ENCODE measurements at regions not wholly inside any gene's neighbourhood (a gene's known extent, or its start where the extent isn't known, plus 50 kb on each side); places are given as distances from the start of the nearest gene placed in this dataset.

GRCh38 chr14:101007765-101008164 lies 104.2 kb upstream of the RTL1 start:
- ChIA-PET RAD21 (ENCODE audit: low non-redundant PET in 1 of 2, low total read pairs in 2 of 2, uncharacterized antibody in 2 of 2, unreplicated experiment in 2 of 2) (no interaction called here), CTCF (no interaction called here), POLR2A (no interaction called here)
- no peaks in the 10 kb centered on the region for H3K79me2 ChIP-seq (ENCODE audit: insufficient read depth, low read length)
- no peaks in the 10 kb centered on the region for H4K20me1 ChIP-seq (ENCODE audit: insufficient read depth)
- H3K36me3 ChIP-seq (ENCODE audit: control insufficient read depth in 1 of 2, insufficient read depth in 2 of 2, low read length in 2 of 2), result no peaks in the 10 kb centered on the region
- H3K27me3 ChIP-seq (ENCODE audit: insufficient read depth, low read length), result no peaks in the 10 kb centered on the region
- intact Hi-C loops (cut with micrococcal nuclease), result no loop called here
- ATAC-seq (no peak), DNase-seq (ENCODE audit: low read depth, low spot score) (no peak)
- no peak overlapping the region for H3K9ac ChIP-seq (ENCODE audit: low read length)
- H3K4me2 ChIP-seq (ENCODE audit: low read length), result no peak overlapping the region
- no TSS peak for BruUV-seq (replicated peaks)
- H3K9me3 ChIP-seq (ENCODE audit: control insufficient read depth in 1 of 2, insufficient read depth in 1 of 2, low read depth in 1 of 2, low read length in 2 of 2), result no peaks in the 10 kb centered on the region
- H3K9me2 ChIP-seq (ENCODE audit: insufficient read depth), result no peaks in the 10 kb centered on the region
- H2AFZ ChIP-seq (ENCODE audit: low read depth, low read length, poor library complexity, severe bottlenecking), result no peak overlapping the region
- H3K4me1 ChIP-seq (ENCODE audit: control insufficient read depth in 1 of 2, insufficient read depth in 2 of 2, low read length in 2 of 2), result no peaks in the 10 kb centered on the region
- H3K27ac ChIP-seq (ENCODE audit: low read depth, low read length), result no peak overlapping the region
- TF ChIP-seq ZBTB33 (IDR thresholded peaks at IDR 0.05; ENCODE audit: extremely low read depth, insufficient replicate concordance, low read length) (no peak), EZH2phosphoT487 (IDR thresholded peaks at IDR 0.05; ENCODE audit: borderline replicate concordance) (no peak), ZFX (IDR thresholded peaks at IDR 0.05) (no peak), EZH2 (IDR thresholded peaks at IDR 0.05) (no peak), FOSL1 (IDR thresholded peaks at IDR 0.05; ENCODE audit: low read depth) (no peak)
- no peak overlapping the region for H3K4me3 ChIP-seq (replicated peaks in 1 of 2; ENCODE audit: low read depth in 1 of 2, low read length in 2 of 2)

- POLR2A ChIA-PET, result no interaction called here
- no peaks in the 10 kb centered on the region for H3K27me3 ChIP-seq (ENCODE audit: insufficient read depth, low read length)
- no peak for ATAC-seq
These were observed 104.7 kb upstream of the RTL1 start for GRCh38 chr14:101008196-101008595.

More at GRCh38 chr14:101008196-101008595, 104.7 kb upstream of the RTL1 start:
- DNase-seq (ENCODE audit: low read depth, low spot score), result no peak
- Histone ChIP-seq H3K9me3 (ENCODE audit: control insufficient read depth in 1 of 2, insufficient read depth in 1 of 2, low read depth in 1 of 2, low read length in 2 of 2) (no peaks in the 10 kb centered on the region), H4K20me1 (ENCODE audit: insufficient read depth) (no peaks in the 10 kb centered on the region), H3K4me2 (ENCODE audit: low read length) (no peak overlapping the region), H3K27ac (ENCODE audit: low read depth, low read length) (no peak overlapping the region), H3K9ac (ENCODE audit: low read length) (no peak overlapping the region), H3K36me3 (ENCODE audit: control insufficient read depth in 1 of 2, insufficient read depth in 2 of 2, low read length in 2 of 2) (no peaks in the 10 kb centered on the region), H3K9me2 (ENCODE audit: insufficient read depth) (no peaks in the 10 kb centered on the region), H3K4me3 (replicated peaks in 1 of 2; ENCODE audit: low read depth in 1 of 2, low read length in 2 of 2) (no peak overlapping the region), H2AFZ (ENCODE audit: low read depth, low read length, poor library complexity, severe bottlenecking) (no peak overlapping the region), H3K79me2 (ENCODE audit: insufficient read depth, low read length) (no peaks in the 10 kb centered on the region), H3K4me1 (ENCODE audit: control insufficient read depth in 1 of 2, insufficient read depth in 2 of 2, low read length in 2 of 2) (no peaks in the 10 kb centered on the region)
- ChIA-PET RAD21 (ENCODE audit: low non-redundant PET in 1 of 2, low total read pairs in 2 of 2, uncharacterized antibody in 2 of 2, unreplicated experiment in 2 of 2) (no interaction called here), CTCF (no interaction called here)
- TF ChIP-seq SRF (IDR thresholded peaks at IDR 0.05; ENCODE audit: low read depth), result no peak
- no peak for TF ChIP-seq ZNF274 (IDR thresholded peaks at IDR 0.05; ENCODE audit: low read depth, low read length)
- no TSS peak for BruUV-seq (replicated peaks)
- intact Hi-C loops (cut with micrococcal nuclease), result no loop called here
